KMS-11 (cell line): ENCODE measurements at regions not wholly inside any gene's neighbourhood (a gene's known extent, or its start where the extent isn't known, plus 50 kb on each side); places are given as distances from the start of the nearest gene placed in this dataset.

Experiments
- H2AFZ ChIP-seq: fragments of 200-600 bp; sonication (generic); 2 replicates; pipeline ENCODE4 v1.6.1; 2016; ENCODE audit warnings: antibody characterized with exemption, mixed run types, low read depth
- H3K27ac ChIP-seq: fragments of 200-600 bp; sonication (generic); 2 replicates; pipeline ENCODE4 v1.6.1; 2016; ENCODE audit warnings: mild to moderate bottlenecking, mixed run types
- H3K27me3 ChIP-seq: fragments of 200-600 bp; sonication (generic); 2 replicates; pipeline ENCODE4 v1.6.1; 2017; ENCODE audit warnings: mild to moderate bottlenecking, low read depth, mixed run types, moderate library complexity; ENCODE audit not compliant: insufficient read depth
- H3K36me3 ChIP-seq: fragments of 200-600 bp; sonication (generic); 2 replicates; pipeline ENCODE4 v1.6.1; 2017; ENCODE audit warnings: mild to moderate bottlenecking, mixed run types; ENCODE audit not compliant: insufficient read depth
- H3K4me1 ChIP-seq: fragments of 200-600 bp; sonication (generic); 2 replicates; pipeline ENCODE4 v1.6.1; 2016; ENCODE audit warnings: mild to moderate bottlenecking, low read depth, mixed run types; ENCODE audit not compliant: poor library complexity, severe bottlenecking
- H3K4me2 ChIP-seq: fragments of 200-600 bp; sonication (generic); 2 replicates; pipeline ENCODE4 v1.7.0; 2016; ENCODE audit warnings: mild to moderate bottlenecking, mixed run types
- H3K4me3 ChIP-seq: fragments of 200-600 bp; sonication (generic); IDR thresholded peaks from 2 replicates; pipeline ENCODE4 v1.6.1; 2017; ENCODE audit warnings: low read depth, low read length, mixed read lengths; ENCODE audit not compliant: insufficient read depth
- H3K79me2 ChIP-seq: fragments of 200-600 bp; sonication (generic); 2 replicates; pipeline ENCODE4 v1.6.1; 2016; ENCODE audit warnings: low read depth, mixed run types; ENCODE audit not compliant: insufficient read depth
- H3K9ac ChIP-seq: fragments of 200-600 bp; sonication (generic); 2 replicates; pipeline ENCODE4 v1.6.1; 2016; ENCODE audit warnings: mild to moderate bottlenecking, mixed run types
- H4K20me1 ChIP-seq: fragments of 200-600 bp; sonication (generic); 2 replicates; pipeline ENCODE4 v1.6.1; 2016; ENCODE audit warnings: mild to moderate bottlenecking, mixed run types; ENCODE audit not compliant: insufficient read depth
- CTCF ChIP-seq: fragments of 200-600 bp; sonication (generic); conservative IDR thresholded peaks from 2 replicates; pipeline ENCODE4 v1.6.1; 2017; ENCODE audit warnings: low read depth, mild to moderate bottlenecking, antibody characterized with exemption, low read length, moderate library complexity, mixed read lengths

DNA sequence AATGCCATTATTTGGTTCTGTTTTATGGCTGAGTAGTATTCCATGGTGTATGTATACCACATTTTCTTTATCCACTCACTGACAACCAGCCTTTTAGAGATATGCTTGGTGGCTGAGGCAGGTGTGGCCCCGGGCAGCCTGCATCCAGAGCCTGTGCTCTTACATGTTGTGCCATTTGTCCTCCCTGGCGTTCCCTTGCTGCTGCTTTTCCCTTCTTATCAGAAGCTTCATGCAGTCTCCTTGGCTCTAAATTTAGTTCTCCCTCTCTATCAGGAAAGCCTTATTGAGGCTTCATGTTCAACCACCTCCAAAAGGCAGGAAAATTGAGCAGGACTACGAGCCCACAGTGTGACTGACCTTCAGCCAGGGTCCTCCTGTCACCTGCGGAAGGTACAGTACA lies 131.7 kb upstream of the ITGA6 start:
- TF ChIP-seq CTCF: no peak
- H3K4me3 ChIP-seq: no peak overlapping the region
- H3K4me2 ChIP-seq: no peak overlapping the region
- no peak overlapping the region for H3K9ac ChIP-seq
- no peaks in the 10 kb centered on the region for H4K20me1 ChIP-seq
- no peak overlapping the region for H3K27ac ChIP-seq
- no peak overlapping the region for H2AFZ ChIP-seq
- H3K27me3 ChIP-seq: no peaks in the 10 kb centered on the region
- no peaks in the 10 kb centered on the region for H3K4me1 ChIP-seq
- H3K36me3 ChIP-seq: no peaks in the 10 kb centered on the region
- no peaks in the 10 kb centered on the region for H3K79me2 ChIP-seq

GRCh38 chr2:172296267-172297046 lies 130.9 kb upstream of the ITGA6 start:
- Histone ChIP-seq H3K4me2 (no peak overlapping the region), H3K27ac (no peak overlapping the region), H3K4me3 (no peak overlapping the region), H2AFZ (no peak overlapping the region), H3K9ac (no peak overlapping the region), H4K20me1 (no peaks in the 10 kb centered on the region), H3K36me3 (no peaks in the 10 kb centered on the region), H3K27me3 (no peaks in the 10 kb centered on the region), H3K79me2 (no peaks in the 10 kb centered on the region), H3K4me1 (no peaks in the 10 kb centered on the region)
- TF ChIP-seq CTCF: no peak

- Histone ChIP-seq H4K20me1 (no peaks in the 10 kb centered on the region), H3K27me3 (no peaks in the 10 kb centered on the region), H3K4me3 (no peak overlapping the region), H3K4me1 (no peaks in the 10 kb centered on the region), H3K79me2 (no peaks in the 10 kb centered on the region), H3K27ac (no peak overlapping the region), H2AFZ (no peak overlapping the region), H3K36me3 (no peaks in the 10 kb centered on the region), H3K4me2 (no peak overlapping the region), H3K9ac (no peak overlapping the region)
- no peak for TF ChIP-seq CTCF
Observed at GRCh38 chr2:172297531-172297930, 129.9 kb upstream of the ITGA6 start.

- Histone ChIP-seq H3K27me3 (no peaks in the 10 kb centered on the region), H3K4me2 (no peak overlapping the region), H3K36me3 (no peaks in the 10 kb centered on the region), H4K20me1 (no peaks in the 10 kb centered on the region), H3K79me2 (no peaks in the 10 kb centered on the region), H3K4me1 (no peaks in the 10 kb centered on the region), H3K9ac (no peak overlapping the region), H2AFZ (no peak overlapping the region), H3K27ac (no peak overlapping the region), H3K4me3 (no peak overlapping the region)
- TF ChIP-seq CTCF: no peak
Observed at GRCh38 chr2:172297950-172298349, 129.4 kb upstream of the ITGA6 start.
